Erythroblast (primary cell): ENCODE measurements at regions not wholly inside any gene's neighbourhood (a gene's known extent, or its start where the extent isn't known, plus 50 kb on each side); places are given as distances from the start of the nearest gene placed in this dataset.

Experiments used
- GATA1 ChIP-seq: IDR thresholded peaks from 2 replicates; pipeline ENCODE4 v1.6.1; 2011; ENCODE audit warnings: low read depth, mild to moderate bottlenecking, control low read depth, low read length, moderate library complexity
- POLR2A ChIP-seq: IDR thresholded peaks from 2 replicates; pipeline ENCODE4 v1.6.1; 2011; ENCODE audit warnings: mild to moderate bottlenecking, low read length

DNA sequence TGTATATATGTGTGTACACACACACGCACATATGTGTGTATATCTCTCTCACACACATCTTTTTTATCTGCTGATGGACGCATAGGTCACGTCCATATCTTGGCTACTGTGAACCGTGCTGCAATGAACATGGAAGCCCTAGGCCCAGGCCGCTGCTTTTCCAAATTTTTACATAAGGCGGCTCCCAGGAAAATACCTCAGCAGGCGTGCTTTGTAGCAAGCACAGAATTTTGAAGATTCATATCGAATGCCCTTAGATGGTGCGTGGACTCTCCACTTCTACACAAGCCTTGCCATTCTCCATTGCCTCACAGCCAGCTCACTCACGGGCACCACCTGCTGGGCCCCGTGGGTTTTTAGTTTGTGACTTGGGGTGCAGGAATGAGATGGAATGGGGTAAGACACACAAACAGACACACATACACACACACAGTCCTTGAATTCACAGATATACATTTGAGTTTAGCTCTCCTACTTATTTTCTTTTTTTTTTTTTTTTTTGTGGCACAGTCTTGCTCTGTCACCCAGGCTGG, 57.9 kb upstream of the RNF32 start:
- TF ChIP-seq POLR2A (no peak), GATA1 (no peak)
